Erythroblast (primary cell): ENCODE measurements at regions not wholly inside any gene's neighbourhood (a gene's known extent, or its start where the extent isn't known, plus 50 kb on each side); places are given as distances from the start of the nearest gene placed in this dataset.

Source experiments
- GATA1 ChIP-seq: IDR thresholded peaks from 2 replicates; pipeline ENCODE4 v1.6.1; 2011; ENCODE audit warnings: low read depth, mild to moderate bottlenecking, control low read depth, low read length, moderate library complexity
- POLR2A ChIP-seq: IDR thresholded peaks from 2 replicates; pipeline ENCODE4 v1.6.1; 2011; ENCODE audit warnings: mild to moderate bottlenecking, low read length

DNA sequence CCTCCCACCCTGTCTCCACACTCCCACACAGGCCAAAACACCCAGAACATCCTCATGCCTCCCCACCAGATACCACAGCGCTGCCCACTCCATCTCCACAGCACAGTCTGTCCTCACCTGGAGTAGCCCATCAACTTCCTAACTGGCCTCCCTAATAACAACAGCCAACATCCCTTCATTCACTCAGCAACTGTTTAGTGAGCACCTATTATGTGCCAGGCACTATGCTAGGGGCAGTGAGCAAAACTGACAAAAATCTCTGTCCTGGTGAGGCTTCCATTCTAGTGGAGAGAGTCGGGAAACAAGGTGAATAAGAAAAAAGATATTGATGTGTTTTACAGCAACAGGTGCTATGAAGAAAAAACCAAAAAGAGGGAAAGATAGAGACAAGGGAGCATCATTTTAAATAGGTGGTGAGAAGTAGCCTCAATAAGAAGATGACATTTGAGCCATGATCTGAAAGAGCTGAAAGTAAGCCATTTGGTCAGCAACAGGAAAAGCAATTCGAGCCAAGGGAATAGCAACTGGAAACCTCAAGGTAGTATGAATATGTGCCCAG, 523.9 kb downstream of the SHQ1 start:
- TF ChIP-seq POLR2A, result no peak
- no peak for TF ChIP-seq GATA1
